HT1080 (cell line): ENCODE measurements at regions not wholly inside any gene's neighbourhood (a gene's known extent, or its start where the extent isn't known, plus 50 kb on each side); places are given as distances from the start of the nearest gene placed in this dataset.

Source experiments
- DNase-seq: peaks from one replicate; pipeline ENCODE4 v3.0.0-alpha.2; 2015; ENCODE audit warnings: low read depth

DNA sequence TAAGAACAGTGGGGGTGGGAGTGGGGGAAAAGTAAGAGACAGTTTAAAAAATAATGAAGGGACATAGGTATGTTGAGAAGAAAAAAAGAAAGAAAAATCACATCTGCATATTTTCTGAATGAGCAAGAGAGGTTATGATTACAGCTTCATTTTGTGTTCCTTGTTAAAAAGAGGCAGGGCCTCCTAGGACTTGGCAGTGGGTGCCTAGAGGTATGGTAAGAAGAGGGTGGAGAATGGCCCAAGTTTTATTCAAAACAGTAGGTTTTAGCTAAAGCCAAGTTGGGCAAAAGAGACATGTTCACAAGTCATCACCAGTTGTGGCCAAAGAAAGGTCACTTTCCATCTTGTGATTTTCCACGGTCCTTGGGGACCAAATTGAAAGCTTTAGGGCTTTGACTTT lies 643.4 kb downstream of the CCDC171 start:
- DNase-seq: no peak

GRCh38 chr9:16197578-16198370 lies 644.9 kb downstream of the CCDC171 start:
- DNase-seq: no peak

GRCh38 chr9:16198996-16199395 lies 646.2 kb downstream of the CCDC171 start:
- no peak for DNase-seq

- DNase-seq: no peak
Measured at GRCh38 chr9:16202221-16202620, 649.4 kb downstream of the CCDC171 start.

DNA sequence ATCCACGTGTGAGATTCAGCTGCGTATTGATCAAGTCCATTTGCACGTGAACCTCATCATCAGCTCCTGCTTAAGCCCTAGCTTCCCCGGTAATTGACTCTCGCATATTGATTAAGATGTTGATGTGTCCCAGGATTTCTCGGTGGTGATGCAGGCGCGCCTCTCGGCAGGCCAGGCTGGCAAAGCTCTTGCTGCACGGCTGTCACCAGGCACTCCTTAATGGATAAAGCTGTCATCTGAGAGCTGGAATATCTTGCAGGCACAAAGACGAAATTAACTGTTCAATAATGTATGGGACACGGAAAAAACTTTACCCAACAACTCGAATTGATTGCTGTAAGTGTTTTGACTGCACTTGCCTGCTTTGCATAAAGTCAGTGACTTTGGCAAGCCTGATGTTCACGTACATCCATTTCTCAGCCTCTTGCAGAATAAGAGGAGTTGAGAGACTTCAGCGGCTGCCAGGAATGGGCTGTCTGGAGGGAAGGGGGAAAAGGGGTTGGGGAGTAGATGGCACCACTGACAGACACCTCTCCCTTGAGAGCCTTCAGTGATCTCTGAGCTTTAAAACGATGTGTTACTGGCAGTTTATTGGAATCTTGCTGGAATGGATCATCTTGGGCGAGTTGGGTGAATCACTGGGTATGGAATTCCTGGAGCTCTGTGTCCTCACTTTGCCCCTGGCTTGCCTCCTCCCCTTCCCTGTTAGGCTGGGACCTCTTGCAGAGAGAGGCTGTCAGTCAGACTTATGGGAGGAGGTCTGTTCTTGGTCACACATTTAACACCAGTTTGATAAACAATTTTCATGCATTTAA lies 650.3 kb downstream of the CCDC171 start:
- DNase-seq: peak; percentile 93

- no peak for DNase-seq
Measured at GRCh38 chr9:16203729-16204573, 651.1 kb downstream of the CCDC171 start.

GRCh38 chr9:16205455-16205854 lies 652.6 kb downstream of the CCDC171 start:
- DNase-seq: no peak

- DNase-seq: no peak
Measured at GRCh38 chr9:16206518-16206917, 653.7 kb downstream of the CCDC171 start.

DNA sequence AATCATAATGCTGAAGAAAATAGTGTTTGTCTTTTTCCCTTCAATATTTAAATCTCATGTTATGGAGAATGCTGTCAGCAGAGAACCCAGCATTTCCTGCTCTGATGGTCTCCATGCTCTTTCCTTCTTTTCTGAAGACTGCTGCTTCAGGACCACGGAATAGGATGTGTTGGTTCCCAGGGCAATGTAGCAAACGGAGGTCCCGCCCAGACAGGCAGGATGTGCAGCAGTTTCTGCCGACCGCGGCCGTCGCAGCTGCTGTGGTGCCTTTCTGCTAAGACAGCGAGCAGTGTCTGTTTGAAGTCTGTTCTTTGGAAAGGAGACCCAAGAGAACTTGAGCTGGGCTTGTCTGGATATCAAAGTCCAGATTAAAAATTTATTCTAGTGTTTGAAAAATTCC lies 654.3 kb downstream of the CCDC171 start:
- DNase-seq: no peak

- no peak for DNase-seq
Measured at GRCh38 chr9:16210440-16210839, 657.6 kb downstream of the CCDC171 start.

- DNase-seq: no peak
Measured at GRCh38 chr9:16211946-16212345, 658.5 kb downstream of the BNC2 start.

DNA sequence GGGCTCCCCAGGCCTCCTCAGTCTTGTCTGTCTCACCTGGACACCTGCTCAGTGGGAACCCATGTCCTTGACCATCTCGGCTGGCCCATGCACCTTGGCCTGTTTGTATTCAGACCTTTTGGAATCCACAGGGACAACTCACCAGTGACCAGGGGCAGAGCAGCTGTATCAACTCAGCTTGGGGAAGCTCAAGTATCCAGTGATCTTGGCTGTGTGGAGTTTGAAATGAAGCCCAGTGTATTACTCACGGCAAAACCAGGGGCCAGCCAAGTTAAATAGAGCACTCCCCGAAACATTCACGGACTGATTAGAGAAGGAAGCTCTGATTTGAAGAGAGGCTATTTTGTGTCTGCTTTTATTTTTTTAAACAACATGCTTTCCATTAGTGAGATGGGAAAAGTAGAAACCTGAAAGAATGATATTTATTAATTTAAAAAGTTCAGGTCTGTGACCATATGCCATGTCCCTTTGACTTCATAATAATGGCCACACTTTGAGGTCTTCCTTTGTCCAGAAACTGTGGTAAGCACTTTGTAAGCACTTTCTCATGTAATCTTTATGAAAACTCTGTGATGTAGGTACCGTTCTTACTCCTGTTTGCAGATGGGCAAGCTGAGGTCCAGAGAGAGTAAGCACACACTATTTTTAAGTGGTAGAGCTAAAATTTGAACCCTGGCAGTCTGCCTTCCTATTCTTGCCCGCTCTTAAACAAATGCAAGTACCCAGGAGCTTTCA lies 656.5 kb downstream of the BNC2 start:
- DNase-seq: peak; percentile 64

- DNase-seq: no peak
Measured at GRCh38 chr9:16214677-16215352, 655.7 kb downstream of the BNC2 start.

- DNase-seq: no peak
Measured at GRCh38 chr9:16215353-16215680, 655.2 kb downstream of the BNC2 start.

DNA sequence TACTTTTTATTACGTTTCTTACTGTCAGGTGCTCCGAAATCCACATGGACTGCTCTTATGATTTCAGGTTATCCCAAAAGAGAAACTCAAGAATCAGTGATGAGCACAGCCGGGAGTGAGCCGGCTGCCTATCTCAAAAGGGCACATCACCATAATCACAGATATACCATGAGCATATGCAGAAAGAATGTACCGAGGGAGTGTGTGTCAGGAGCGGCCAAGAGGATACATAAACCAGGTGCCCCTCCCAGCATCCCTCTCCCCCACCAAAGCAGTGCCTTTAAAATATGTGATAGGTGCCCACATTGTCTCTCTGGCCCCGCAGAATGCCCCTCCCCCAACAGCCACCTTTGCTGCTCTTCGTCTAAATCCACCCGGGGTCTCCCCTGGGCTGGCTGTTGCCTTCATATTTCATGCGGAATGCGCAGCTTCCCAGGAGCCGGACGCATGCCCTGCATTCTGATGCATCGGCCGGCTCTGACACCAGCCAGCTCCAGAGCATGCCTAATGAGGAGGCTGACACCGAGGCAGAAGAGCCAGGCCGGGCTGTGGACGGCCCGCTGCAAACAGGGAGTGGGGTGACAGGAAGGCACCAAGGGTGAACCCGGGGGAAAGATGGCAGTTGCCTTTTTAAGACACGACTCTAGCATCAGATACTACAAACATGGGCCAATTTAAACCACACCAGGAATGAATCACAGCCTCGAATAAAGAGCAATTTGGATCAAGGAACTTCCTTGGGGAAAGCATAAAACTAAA lies 652.3 kb downstream of the BNC2 start:
- no peak for DNase-seq

GRCh38 chr9:16221366-16221765 lies 649.1 kb downstream of the BNC2 start:
- DNase-seq: no peak

GRCh38 chr9:16221822-16222547 lies 648.5 kb downstream of the BNC2 start:
- no peak for DNase-seq

DNA sequence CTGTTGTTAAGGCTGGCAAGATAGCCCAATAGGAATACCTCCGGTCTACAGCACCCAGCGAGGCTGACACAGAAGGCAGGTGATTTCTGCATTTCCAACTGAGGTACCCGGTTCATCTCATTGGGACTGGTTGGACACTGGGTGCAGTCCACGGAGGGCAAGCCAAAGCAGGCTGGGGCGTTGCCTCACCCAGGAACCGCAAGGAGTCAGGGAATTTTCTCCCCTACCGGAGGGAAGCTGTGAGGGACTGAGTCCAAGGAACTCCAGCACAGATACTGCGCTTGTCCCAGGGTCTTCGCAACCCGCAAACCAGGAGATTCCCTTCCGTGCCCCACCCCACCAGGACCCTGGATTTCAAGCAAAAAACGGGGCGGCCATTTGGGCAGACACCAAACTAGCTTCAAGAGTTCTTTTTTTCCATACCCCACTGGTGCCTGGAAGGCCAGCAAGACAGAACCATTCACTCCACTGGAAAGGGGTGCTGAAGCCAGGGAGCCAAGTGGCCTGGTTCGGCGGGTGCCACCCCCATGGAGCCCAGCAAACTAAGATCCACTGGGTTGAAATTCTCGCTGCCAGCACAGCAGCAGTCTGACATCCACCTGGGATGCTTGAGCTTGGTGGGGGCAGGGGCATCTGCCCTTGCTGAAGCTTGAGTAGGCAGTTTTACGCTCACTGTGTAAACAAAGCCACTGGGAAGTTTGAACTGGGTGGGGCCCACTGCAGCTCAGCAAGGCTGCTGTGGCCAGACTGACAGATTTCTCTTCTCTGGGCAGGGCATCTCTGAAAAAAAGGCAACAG lies 647.2 kb downstream of the BNC2 start:
- peak; percentile 26 for DNase-seq
